HL-60 (cell line): ENCODE measurements at regions not wholly inside any gene's neighbourhood (a gene's known extent, or its start where the extent isn't known, plus 50 kb on each side); places are given as distances from the start of the nearest gene placed in this dataset.

Experiments used
- DNase-seq, 2 experiments: peaks; one replicate each; pipeline ENCODE4 v3.0.0-alpha.2; 2010 to 2020; ENCODE audit warnings: low read depth in 1 of 2, low spot score in 1 of 2
- H3K27ac ChIP-seq: fragments of 250-450 bp; sonication (Bioruptor Pico); replicated peaks from 2 replicates; pipeline ENCODE4 v1.5.1; 2020; ENCODE audit warnings: mild to moderate bottlenecking, moderate library complexity
- H3K27me3 ChIP-seq: fragments of 250-450 bp; sonication (Bioruptor Pico); 2 replicates; pipeline ENCODE4 v1.5.1; 2021; ENCODE audit warnings: mild to moderate bottlenecking, moderate library complexity; ENCODE audit not compliant: insufficient read depth, poor library complexity, severe bottlenecking
- H3K4me3 ChIP-seq: replicated peaks from 2 replicates; pipeline ENCODE4 v1.5.1; 2011; ENCODE audit warnings: mild to moderate bottlenecking, control low read depth, low read length; ENCODE audit not compliant: insufficient read depth
- GABPA ChIP-seq: IDR thresholded peaks from 2 replicates; pipeline ENCODE4 v1.6.1; 2012; ENCODE audit warnings: low read depth
- POLR2AphosphoS5 ChIP-seq: IDR thresholded peaks from 2 replicates; pipeline ENCODE4 v1.6.1; 2012; ENCODE audit warnings: low read depth
- SPI1 ChIP-seq: IDR thresholded peaks from 2 replicates; pipeline ENCODE4 v1.6.1; 2012; ENCODE audit warnings: low read depth, mild to moderate bottlenecking, borderline replicate concordance
- TF ChIP-seq, protein P1 (sequence below): IDR thresholded peaks from one replicate; pipeline ENCODE4 v1.5.1; 2011; ENCODE audit warnings: low read length, control low read depth, inconsistent platforms; ENCODE audit not compliant: insufficient read depth
- TF ChIP-seq, protein P2 (sequence below): IDR thresholded peaks from 2 replicates; pipeline ENCODE4 v1.6.1; 2012; ENCODE audit warnings: low read depth; ENCODE audit not compliant: insufficient replicate concordance

DNA sequence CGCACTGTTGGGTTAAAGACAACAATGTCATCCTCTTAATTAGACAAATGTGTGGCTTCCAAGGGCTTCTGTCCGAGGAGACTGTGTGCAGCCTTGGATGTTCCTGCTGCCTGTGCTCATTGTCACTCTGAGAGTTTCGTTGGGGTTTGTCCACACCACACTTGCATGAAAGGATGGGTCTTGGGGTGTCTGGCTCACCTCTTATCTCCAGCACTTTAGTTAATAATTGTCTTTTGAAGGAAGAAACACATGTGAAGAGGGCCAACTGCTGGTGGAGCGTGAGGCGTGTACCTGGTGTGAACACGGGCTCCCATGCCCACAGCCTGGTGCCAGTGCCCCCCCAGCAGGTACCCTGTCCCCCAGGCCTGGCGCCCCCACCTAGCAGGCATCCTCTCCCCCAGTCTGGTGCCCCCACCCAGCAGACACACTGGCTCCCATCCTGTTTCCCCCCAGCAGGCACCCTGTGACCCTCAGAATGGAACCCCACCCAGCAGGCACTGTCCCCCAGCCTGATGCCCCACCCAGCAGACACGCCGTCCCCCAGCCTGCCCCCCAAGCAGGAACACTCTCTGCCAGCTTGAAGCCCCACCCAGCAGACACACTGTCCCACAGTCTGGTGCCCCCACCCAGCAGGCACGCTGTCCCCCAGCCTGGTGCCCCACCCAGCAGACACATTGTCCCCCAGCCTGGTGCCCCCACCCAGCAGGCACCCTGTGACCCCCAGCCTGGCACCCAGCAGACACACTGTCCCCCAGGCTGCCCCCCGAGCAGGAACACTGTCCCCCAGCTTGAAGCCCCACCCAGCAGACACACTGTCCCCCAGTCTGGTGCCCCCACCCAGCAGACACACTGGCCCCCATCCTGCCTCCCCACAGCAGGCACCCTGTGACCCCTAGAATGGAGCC, 96.3 kb upstream of the TMEM18 start:
- H3K27me3 ChIP-seq: no peaks in the 10 kb centered on the region
- H3K27ac ChIP-seq: no peak overlapping the region
- no peak for DNase-seq
- TF ChIP-seq SPI1 (no peak), POLR2AphosphoS5 (no peak), GABPA (no peak)
- TF ChIP-seq, protein P1, sequence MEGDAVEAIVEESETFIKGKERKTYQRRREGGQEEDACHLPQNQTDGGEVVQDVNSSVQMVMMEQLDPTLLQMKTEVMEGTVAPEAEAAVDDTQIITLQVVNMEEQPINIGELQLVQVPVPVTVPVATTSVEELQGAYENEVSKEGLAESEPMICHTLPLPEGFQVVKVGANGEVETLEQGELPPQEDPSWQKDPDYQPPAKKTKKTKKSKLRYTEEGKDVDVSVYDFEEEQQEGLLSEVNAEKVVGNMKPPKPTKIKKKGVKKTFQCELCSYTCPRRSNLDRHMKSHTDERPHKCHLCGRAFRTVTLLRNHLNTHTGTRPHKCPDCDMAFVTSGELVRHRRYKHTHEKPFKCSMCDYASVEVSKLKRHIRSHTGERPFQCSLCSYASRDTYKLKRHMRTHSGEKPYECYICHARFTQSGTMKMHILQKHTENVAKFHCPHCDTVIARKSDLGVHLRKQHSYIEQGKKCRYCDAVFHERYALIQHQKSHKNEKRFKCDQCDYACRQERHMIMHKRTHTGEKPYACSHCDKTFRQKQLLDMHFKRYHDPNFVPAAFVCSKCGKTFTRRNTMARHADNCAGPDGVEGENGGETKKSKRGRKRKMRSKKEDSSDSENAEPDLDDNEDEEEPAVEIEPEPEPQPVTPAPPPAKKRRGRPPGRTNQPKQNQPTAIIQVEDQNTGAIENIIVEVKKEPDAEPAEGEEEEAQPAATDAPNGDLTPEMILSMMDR: no peak
- TF ChIP-seq, protein P2, sequence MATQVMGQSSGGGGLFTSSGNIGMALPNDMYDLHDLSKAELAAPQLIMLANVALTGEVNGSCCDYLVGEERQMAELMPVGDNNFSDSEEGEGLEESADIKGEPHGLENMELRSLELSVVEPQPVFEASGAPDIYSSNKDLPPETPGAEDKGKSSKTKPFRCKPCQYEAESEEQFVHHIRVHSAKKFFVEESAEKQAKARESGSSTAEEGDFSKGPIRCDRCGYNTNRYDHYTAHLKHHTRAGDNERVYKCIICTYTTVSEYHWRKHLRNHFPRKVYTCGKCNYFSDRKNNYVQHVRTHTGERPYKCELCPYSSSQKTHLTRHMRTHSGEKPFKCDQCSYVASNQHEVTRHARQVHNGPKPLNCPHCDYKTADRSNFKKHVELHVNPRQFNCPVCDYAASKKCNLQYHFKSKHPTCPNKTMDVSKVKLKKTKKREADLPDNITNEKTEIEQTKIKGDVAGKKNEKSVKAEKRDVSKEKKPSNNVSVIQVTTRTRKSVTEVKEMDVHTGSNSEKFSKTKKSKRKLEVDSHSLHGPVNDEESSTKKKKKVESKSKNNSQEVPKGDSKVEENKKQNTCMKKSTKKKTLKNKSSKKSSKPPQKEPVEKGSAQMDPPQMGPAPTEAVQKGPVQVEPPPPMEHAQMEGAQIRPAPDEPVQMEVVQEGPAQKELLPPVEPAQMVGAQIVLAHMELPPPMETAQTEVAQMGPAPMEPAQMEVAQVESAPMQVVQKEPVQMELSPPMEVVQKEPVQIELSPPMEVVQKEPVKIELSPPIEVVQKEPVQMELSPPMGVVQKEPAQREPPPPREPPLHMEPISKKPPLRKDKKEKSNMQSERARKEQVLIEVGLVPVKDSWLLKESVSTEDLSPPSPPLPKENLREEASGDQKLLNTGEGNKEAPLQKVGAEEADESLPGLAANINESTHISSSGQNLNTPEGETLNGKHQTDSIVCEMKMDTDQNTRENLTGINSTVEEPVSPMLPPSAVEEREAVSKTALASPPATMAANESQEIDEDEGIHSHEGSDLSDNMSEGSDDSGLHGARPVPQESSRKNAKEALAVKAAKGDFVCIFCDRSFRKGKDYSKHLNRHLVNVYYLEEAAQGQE: no peak
- no peak overlapping the region for H3K4me3 ChIP-seq

DNA sequence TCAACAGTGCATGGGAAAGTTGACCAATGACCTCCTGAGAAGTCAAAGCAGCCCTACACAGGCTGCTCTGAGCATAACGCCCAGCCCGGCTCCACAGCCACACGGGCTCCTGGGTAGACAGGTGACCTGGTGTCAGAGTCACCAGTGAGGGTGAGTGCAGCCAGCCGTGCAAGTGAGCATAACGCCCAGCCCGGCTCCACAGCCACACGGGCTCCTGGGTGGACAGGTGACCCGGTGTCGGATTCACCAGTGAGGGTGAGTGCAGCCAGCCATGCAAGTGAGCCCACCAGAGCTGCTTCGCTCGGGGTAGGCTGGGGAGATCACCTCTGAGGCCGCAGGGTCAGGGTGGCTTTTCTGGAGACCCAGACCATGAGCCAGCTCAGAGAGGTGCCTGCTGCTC, 94.3 kb upstream of the TMEM18 start:
- no peaks in the 10 kb centered on the region for H3K27me3 ChIP-seq
- no peak for DNase-seq
- TF ChIP-seq SPI1: no peak
- TF ChIP-seq, protein P2: no peak
- TF ChIP-seq POLR2AphosphoS5: no peak
- TF ChIP-seq, protein P1: no peak
- TF ChIP-seq GABPA: no peak
- H3K27ac ChIP-seq: no peak overlapping the region
- no peak overlapping the region for H3K4me3 ChIP-seq

DNA sequence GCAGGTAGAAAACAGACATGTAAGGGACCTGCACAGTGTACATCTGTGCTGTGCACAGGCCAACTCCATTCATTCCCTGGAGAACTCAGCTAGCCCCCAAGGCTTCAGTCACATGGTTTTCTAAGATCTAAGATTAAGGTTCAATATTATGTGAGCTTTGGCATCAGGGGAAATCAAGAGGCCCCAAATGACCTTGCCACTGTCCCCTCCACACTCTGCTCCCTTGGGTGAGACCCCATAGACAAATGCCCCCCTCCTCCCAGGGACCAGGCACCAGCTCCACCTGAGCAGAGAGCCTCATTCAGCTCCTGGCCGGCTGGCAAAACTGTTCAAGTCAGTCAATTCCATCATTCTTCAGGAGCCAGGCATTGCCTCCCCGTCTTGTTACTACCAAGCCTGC, 93.6 kb upstream of the TMEM18 start:
- DNase-seq: no peak
- TF ChIP-seq, protein P1: no peak
- no peak for TF ChIP-seq GABPA
- no peak for TF ChIP-seq SPI1
- TF ChIP-seq, protein P2: no peak
- TF ChIP-seq POLR2AphosphoS5: no peak

More for the DNA sequence above, 93.6 kb upstream of the TMEM18 start:
- no peak overlapping the region for H3K4me3 ChIP-seq
- H3K27me3 ChIP-seq: no peaks in the 10 kb centered on the region
- no peak overlapping the region for H3K27ac ChIP-seq
